Left ventricle myocardium inferior (tissue), 1 donor: ENCODE measurements at regions not wholly inside any gene's neighbourhood (a gene's known extent, or its start where the extent isn't known, plus 50 kb on each side); places are given as distances from the start of the nearest gene placed in this dataset.

ENCODE experiments used
- DNase-seq: peaks from one replicate; pipeline ENCODE4 v3.0.0-alpha.2; 2020
- H3K27ac ChIP-seq: fragments of 200-600 bp; replicated peaks from 2 replicates; pipeline ENCODE4 v1.8.0; 2021
- H3K27me3 ChIP-seq: fragments of 200-600 bp; 2 replicates; pipeline ENCODE4 v1.8.0; 2021; ENCODE audit warnings: low read depth
- H3K36me3 ChIP-seq: fragments of 200-600 bp; 2 replicates; pipeline ENCODE4 v1.8.0; 2021
- H3K4me1 ChIP-seq: fragments of 200-600 bp; 2 replicates; pipeline ENCODE4 v1.8.0; 2021
- H3K4me3 ChIP-seq: fragments of 200-600 bp; 2 replicates; pipeline ENCODE4 v1.8.0; 2021; ENCODE audit warnings: mild to moderate bottlenecking, moderate library complexity
- H3K9me3 ChIP-seq: fragments of 200-600 bp; replicated peaks from 2 replicates; pipeline ENCODE4 v1.8.0; 2021
- CTCF ChIP-seq: fragments of 200-600 bp; IDR thresholded peaks from 2 replicates; pipeline ENCODE4 v1.8.0; 2021; ENCODE audit warnings: antibody characterized with exemption, mild to moderate bottlenecking, borderline replicate concordance
- intact Hi-C: fragments of 100-400 bp; cut with micrococcal nuclease; formaldehyde crosslinking; loops from one replicate; pipeline ENCODE4 v1.11.0; 2022
- donor health status: DM: no; HTN: yes; CAD: no; lungs with severe emphysema.

- no peak for TF ChIP-seq CTCF
- DNase-seq: no peak
- no peaks in the 10 kb centered on the region for H3K4me1 ChIP-seq
- no peaks in the 10 kb centered on the region for H3K36me3 ChIP-seq
- no peak overlapping the region for H3K27ac ChIP-seq
- no peaks in the 10 kb centered on the region for H3K27me3 ChIP-seq
- intact Hi-C loops: no loop called here
- no peak overlapping the region for H3K4me3 ChIP-seq
- H3K9me3 ChIP-seq: no peaks in the 10 kb centered on the region
Observed at GRCh38 chr1:55531644-55532043, 316.5 kb upstream of the USP24 start.

- no peaks in the 10 kb centered on the region for H3K9me3 ChIP-seq
- no peak for DNase-seq
- intact Hi-C loops: no loop called here
- TF ChIP-seq CTCF: no peak
- no peak overlapping the region for H3K27ac ChIP-seq
- H3K4me1 ChIP-seq: no peaks in the 10 kb centered on the region
- H3K36me3 ChIP-seq: no peaks in the 10 kb centered on the region
- no peak overlapping the region for H3K4me3 ChIP-seq
- H3K27me3 ChIP-seq: no peaks in the 10 kb centered on the region
Observed at GRCh38 chr1:55530749-55531478, 315.8 kb upstream of the USP24 start.

GRCh38 chr1:55529017-55529416 lies 313.9 kb upstream of the USP24 start:
- no peak for TF ChIP-seq CTCF

GRCh38 chr1:55527831-55528230 lies 312.7 kb upstream of the USP24 start:
- Histone ChIP-seq H3K36me3 (no peaks in the 10 kb centered on the region), H3K27me3 (no peaks in the 10 kb centered on the region), H3K4me1 (no peaks in the 10 kb centered on the region), H3K9me3 (no peaks in the 10 kb centered on the region), H3K27ac (no peak overlapping the region), H3K4me3 (no peak overlapping the region)
- no peak for TF ChIP-seq CTCF
- intact Hi-C loops: no loop called here
- no peak for DNase-seq

More at GRCh38 chr1:55529017-55529416, 313.9 kb upstream of the USP24 start:
- no peaks in the 10 kb centered on the region for H3K36me3 ChIP-seq
- H3K4me1 ChIP-seq: no peaks in the 10 kb centered on the region
- H3K27me3 ChIP-seq: no peaks in the 10 kb centered on the region
- no peak overlapping the region for H3K4me3 ChIP-seq
- H3K27ac ChIP-seq: no peak overlapping the region
- intact Hi-C loops: no loop called here
- DNase-seq: no peak
- H3K9me3 ChIP-seq: no peaks in the 10 kb centered on the region

GRCh38 chr1:55526716-55527115 lies 311.6 kb upstream of the USP24 start:
- no peak overlapping the region for H3K4me3 ChIP-seq
- intact Hi-C loops: no loop called here

More at GRCh38 chr1:55526716-55527115, 311.6 kb upstream of the USP24 start:
- Histone ChIP-seq H3K27me3 (no peaks in the 10 kb centered on the region), H3K4me1 (no peaks in the 10 kb centered on the region), H3K9me3 (no peaks in the 10 kb centered on the region), H3K36me3 (no peaks in the 10 kb centered on the region), H3K27ac (no peak overlapping the region)
- DNase-seq: no peak
- TF ChIP-seq CTCF: no peak
